ENCODE measurements at regions not wholly inside any gene's neighbourhood (a gene's known extent, or its start where the extent isn't known, plus 50 kb on each side); places are given as distances from the start of the nearest gene placed in this dataset.

DNA sequence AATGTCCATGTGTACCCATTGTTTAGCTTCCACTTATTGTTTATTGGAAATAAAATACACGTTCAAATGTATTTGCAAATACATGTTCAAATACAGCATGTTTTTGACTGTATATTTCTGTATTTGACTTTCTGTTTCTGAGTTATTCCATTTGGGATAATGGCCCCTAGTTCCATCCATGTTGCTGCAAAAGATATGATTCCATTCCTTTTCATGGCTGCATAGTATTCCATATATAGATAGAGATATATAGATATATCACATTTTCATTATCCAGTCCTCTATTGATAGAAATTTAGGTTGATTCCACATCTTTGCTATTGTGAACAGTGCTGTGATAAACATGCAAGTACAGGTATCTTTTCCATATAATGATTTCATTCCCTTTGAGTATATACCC is 241.4 kb upstream of the SOX2 start:
- DNase-seq (ENCODE audit: low spot score) (no peak), ATAC-seq (ENCODE audit: low FRiP score) (no peak)
- TF ChIP-seq, protein P1, sequence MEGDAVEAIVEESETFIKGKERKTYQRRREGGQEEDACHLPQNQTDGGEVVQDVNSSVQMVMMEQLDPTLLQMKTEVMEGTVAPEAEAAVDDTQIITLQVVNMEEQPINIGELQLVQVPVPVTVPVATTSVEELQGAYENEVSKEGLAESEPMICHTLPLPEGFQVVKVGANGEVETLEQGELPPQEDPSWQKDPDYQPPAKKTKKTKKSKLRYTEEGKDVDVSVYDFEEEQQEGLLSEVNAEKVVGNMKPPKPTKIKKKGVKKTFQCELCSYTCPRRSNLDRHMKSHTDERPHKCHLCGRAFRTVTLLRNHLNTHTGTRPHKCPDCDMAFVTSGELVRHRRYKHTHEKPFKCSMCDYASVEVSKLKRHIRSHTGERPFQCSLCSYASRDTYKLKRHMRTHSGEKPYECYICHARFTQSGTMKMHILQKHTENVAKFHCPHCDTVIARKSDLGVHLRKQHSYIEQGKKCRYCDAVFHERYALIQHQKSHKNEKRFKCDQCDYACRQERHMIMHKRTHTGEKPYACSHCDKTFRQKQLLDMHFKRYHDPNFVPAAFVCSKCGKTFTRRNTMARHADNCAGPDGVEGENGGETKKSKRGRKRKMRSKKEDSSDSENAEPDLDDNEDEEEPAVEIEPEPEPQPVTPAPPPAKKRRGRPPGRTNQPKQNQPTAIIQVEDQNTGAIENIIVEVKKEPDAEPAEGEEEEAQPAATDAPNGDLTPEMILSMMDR (IDR thresholded peaks at IDR 0.05): no peak

DNA sequence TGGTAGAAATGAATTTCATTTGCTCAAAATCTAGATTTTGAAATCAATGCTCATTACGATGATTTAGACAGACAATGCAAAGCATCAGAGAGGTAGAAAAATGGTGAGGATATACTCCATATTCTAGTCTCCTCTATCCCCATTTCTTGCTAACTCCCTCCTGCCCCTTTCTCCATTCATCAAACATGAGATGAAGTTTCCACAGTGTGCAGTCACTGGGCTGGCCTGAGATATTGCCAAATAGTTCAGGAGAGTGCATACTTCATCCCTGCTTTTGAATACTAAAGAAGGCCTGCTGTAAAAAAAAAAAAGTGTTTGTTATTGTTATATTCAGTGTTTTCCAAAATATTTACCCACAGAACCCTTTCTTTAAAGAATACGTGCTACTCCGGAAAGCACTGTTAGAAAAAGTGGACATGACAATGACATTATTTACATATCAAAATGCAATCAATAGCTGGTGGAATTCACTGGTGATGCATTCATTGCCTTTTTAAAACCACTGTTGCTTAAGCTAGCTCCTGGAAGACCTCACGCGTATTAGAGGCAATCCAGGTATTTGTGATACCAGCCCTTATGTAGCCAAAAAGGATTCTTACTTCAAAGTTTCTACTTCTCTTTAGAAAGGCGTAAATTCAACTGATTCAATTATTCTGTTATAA is 247.6 kb upstream of the SOX2 start:
- TF ChIP-seq, protein P1 (IDR thresholded peaks at IDR 0.05): no peak
- DNase-seq (ENCODE audit: low spot score) (no peak), ATAC-seq (ENCODE audit: low FRiP score) (no peak)

DNA sequence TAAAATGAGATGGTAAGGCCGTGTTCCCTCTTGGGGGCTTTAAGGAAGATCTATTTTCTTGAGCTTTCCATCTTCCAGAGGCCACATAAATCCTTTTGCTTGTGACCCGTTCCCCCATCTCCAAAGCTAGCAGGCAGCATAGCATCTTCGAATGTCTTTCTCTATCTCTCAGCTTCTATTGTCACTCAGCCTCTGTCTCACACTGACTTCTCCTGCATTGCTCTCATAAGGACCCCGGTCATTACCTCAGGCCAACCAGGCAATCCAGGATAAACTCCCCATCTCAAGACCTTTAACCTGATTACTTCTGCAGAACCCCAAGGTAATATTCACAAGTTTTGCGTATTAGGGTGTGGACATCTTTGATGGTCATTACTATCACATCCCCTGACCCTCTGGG is 250.3 kb upstream of the SOX2 start:
- TF ChIP-seq, protein P1 (IDR thresholded peaks at IDR 0.05): no peak
- ATAC-seq (ENCODE audit: low FRiP score): no peak
- no peak for DNase-seq (ENCODE audit: low spot score)

DNA sequence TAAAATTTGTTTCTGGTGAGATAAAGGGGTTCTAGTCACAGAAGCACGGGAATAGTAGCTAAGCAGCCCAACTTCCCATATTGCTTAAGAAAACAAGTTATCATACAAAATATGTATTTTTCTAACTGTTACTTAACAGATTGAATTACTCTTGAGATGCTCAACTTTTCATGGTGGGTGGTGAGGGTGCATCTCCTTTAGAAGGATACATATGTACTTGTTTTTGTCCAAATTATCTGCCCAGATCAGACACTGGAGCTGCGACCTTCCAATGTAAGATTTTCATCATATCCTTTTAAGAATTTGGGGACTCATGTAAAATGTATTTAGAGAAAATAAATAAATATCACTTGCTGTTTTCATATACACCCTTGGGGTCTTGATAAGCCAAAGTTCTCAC is 252.2 kb upstream of the SOX2 start:
- no peak for ATAC-seq (ENCODE audit: low FRiP score)
- no peak for DNase-seq (ENCODE audit: low spot score)
- TF ChIP-seq, protein P1 (IDR thresholded peaks at IDR 0.05): no peak

DNA sequence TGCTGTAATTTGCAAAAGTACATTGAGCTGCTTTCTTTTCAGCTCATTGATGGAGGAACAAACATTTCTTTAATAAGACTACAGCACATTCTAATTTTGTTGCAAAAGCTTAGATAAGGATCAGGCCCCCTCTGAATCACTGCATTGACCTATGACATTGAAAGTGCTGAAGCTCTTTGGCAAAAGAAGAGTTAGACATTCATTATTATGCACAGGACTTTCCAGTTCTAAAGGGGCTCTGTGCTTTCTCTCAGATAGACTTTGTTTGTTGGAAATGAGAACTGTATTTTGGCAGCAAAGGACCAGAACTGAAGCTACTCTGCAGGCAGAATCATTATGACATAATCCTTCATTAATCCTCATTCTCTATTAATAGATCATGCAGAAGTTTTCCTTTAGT is 252.9 kb upstream of the SOX2 start:
- ATAC-seq (ENCODE audit: low FRiP score): no peak
- TF ChIP-seq, protein P1 (IDR thresholded peaks at IDR 0.05): no peak
- no peak for DNase-seq (ENCODE audit: low spot score)

DNA sequence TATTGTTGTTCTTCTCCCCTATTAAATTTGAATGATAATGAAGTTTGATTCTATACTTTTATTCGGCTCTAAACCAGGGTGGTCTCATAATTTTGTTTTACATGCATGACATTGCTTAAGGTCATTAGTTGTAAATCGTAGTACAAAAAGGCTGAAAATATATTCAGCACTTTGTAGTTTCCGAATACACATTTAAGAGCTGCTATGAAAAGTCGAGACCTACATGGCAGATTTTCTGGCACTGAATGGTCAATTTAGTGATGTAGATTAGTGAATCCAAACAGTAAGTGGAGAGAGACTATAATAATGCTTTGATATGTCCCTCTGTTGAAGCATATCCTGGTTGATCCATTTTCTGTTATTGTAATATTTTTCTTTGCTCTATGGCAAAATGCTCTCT is 254.0 kb upstream of the SOX2 start:
- TF ChIP-seq, protein P1 (IDR thresholded peaks at IDR 0.05): no peak
- no peak for ATAC-seq (ENCODE audit: low FRiP score)
- no peak for DNase-seq (ENCODE audit: low spot score)

DNA sequence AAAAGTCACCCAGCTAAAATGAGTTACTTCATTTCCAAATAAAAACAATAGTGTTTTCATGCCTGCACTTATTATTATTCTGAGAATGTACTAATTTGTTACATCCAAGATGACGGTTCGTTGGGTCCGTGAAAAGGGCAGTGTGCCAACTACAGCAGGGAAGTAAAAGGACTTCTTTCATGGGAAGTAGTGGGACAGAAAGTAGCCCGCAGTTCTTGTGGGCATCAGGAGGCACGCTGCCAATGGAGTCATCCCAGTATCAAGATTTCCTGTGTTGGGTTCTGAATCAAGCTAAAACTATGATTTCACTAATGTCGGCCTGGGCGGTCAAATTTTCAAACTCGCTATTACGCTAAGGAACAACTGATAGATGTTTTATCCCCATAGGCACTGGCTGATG is 254.5 kb upstream of the SOX2 start:
- TF ChIP-seq, protein P1 (IDR thresholded peaks at IDR 0.05): no peak
- no peak for DNase-seq (ENCODE audit: low spot score)
- ATAC-seq (ENCODE audit: low FRiP score): no peak
